ENCODE measurements at regions not wholly inside any gene's neighbourhood (a gene's known extent, or its start where the extent isn't known, plus 50 kb on each side); places are given as distances from the start of the nearest gene placed in this dataset.

DNA sequence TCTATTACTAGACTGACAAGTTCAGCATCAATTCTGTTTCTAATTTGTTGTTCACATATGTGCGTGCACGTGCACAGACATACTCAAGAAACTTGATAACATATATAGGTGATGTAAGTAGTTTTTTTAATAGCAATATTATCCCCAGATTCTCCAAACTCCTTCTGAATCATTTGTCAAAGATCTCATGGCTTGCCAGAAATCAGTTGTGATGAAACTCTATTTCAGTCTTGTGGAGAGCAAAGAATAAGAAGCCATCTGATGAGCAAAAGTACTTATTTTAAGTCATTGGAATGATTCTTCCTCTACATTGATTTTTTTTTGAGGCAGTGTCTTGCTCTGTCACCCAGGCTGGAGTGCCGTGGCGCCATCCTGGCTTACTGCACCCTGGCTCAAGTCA lies 167.0 kb upstream of the TBL1XR1 start:
- TF ChIP-seq, protein P1, sequence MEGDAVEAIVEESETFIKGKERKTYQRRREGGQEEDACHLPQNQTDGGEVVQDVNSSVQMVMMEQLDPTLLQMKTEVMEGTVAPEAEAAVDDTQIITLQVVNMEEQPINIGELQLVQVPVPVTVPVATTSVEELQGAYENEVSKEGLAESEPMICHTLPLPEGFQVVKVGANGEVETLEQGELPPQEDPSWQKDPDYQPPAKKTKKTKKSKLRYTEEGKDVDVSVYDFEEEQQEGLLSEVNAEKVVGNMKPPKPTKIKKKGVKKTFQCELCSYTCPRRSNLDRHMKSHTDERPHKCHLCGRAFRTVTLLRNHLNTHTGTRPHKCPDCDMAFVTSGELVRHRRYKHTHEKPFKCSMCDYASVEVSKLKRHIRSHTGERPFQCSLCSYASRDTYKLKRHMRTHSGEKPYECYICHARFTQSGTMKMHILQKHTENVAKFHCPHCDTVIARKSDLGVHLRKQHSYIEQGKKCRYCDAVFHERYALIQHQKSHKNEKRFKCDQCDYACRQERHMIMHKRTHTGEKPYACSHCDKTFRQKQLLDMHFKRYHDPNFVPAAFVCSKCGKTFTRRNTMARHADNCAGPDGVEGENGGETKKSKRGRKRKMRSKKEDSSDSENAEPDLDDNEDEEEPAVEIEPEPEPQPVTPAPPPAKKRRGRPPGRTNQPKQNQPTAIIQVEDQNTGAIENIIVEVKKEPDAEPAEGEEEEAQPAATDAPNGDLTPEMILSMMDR (CRISPR knock-in tag; IDR thresholded peaks at IDR 0.05) = no peak
- TF ChIP-seq RFX3 (CRISPR knock-in tag; IDR thresholded peaks at IDR 0.05) (no peak), HMG20A (CRISPR knock-in tag; IDR thresholded peaks at IDR 0.05; ENCODE audit: borderline replicate concordance) (no peak), SP2 (CRISPR knock-in tag; IDR thresholded peaks at IDR 0.05) (no peak), TCF12 (IDR thresholded peaks at IDR 0.05) (no peak), TCF12 (CRISPR knock-in tag; IDR thresholded peaks at IDR 0.05) (no peak), ARNTL (CRISPR knock-in tag; IDR thresholded peaks at IDR 0.05) (no peak), MXI1 (IDR thresholded peaks at IDR 0.05; ENCODE audit: borderline replicate concordance, low read depth, low read length) (no peak)
- TF ChIP-seq, protein P2, sequence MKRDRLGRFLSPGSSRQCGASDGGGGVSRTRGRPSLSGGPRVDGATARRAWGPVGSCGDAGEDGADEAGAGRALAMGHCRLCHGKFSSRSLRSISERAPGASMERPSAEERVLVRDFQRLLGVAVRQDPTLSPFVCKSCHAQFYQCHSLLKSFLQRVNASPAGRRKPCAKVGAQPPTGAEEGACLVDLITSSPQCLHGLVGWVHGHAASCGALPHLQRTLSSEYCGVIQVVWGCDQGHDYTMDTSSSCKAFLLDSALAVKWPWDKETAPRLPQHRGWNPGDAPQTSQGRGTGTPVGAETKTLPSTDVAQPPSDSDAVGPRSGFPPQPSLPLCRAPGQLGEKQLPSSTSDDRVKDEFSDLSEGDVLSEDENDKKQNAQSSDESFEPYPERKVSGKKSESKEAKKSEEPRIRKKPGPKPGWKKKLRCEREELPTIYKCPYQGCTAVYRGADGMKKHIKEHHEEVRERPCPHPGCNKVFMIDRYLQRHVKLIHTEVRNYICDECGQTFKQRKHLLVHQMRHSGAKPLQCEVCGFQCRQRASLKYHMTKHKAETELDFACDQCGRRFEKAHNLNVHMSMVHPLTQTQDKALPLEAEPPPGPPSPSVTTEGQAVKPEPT (CRISPR knock-in tag; IDR thresholded peaks at IDR 0.05; ENCODE audit: low read depth) = no peak
